GM23338 (cell line): ENCODE measurements at regions not wholly inside any gene's neighbourhood (a gene's known extent, or its start where the extent isn't known, plus 50 kb on each side); places are given as distances from the start of the nearest gene placed in this dataset.

Experiments used
- ATAC-seq: fragments of 200-7000 bp; cut with Tn5 transposase; 3 replicates; pipeline ENCODE4 v1.9.1; 2020
- DNase-seq: peaks from one replicate; pipeline ENCODE4 v3.0.0-alpha.2; 2015; ENCODE audit warnings: low spot score
- H2AFZ ChIP-seq: fragments of 200-600 bp; sonication (generic); 2 replicates; pipeline ENCODE4 v1.8.0; 2016; ENCODE audit warnings: antibody characterized with exemption, mild to moderate bottlenecking, moderate library complexity
- H3F3A ChIP-seq: fragments of 200-600 bp; sonication (generic); replicated peaks from 2 replicates; pipeline ENCODE4 v1.8.0; 2017; ENCODE audit warnings: antibody characterized with exemption, mixed run types, low read depth
- H3K27ac ChIP-seq: fragments of 200-600 bp; sonication (generic); 2 replicates; pipeline ENCODE4 v1.6.1; 2016; ENCODE audit warnings: low read depth
- H3K27me3 ChIP-seq: fragments of 200-600 bp; sonication (generic); 2 replicates; pipeline ENCODE4 v1.8.0; 2016; ENCODE audit warnings: mild to moderate bottlenecking, mixed run types, moderate library complexity; ENCODE audit not compliant: insufficient read depth
- H3K36me3 ChIP-seq: fragments of 200-600 bp; sonication (generic); 2 replicates; pipeline ENCODE4 v1.8.0; 2016; ENCODE audit warnings: mild to moderate bottlenecking; ENCODE audit not compliant: insufficient read depth
- H3K4me1 ChIP-seq: fragments of 200-600 bp; sonication (generic); 2 replicates; pipeline ENCODE4 v1.8.0; 2016; ENCODE audit warnings: mild to moderate bottlenecking, moderate library complexity; ENCODE audit not compliant: insufficient read depth
- H3K4me2 ChIP-seq: fragments of 200-600 bp; sonication (generic); 2 replicates; pipeline ENCODE4 v1.7.1; 2017; ENCODE audit warnings: mixed run types
- H3K4me3 ChIP-seq: fragments of 200-600 bp; sonication (generic); 2 replicates; pipeline ENCODE4 v1.6.1; 2016; ENCODE audit warnings: mixed run types
- H3K79me2 ChIP-seq: fragments of 200-600 bp; sonication (generic); replicated peaks from 2 replicates; pipeline ENCODE4 v1.8.0; 2017; ENCODE audit warnings: mild to moderate bottlenecking; ENCODE audit not compliant: insufficient read depth
- H3K9me2 ChIP-seq: fragments of 200-600 bp; sonication (generic); 2 replicates; pipeline ENCODE4 v1.8.0; 2017; ENCODE audit not compliant: insufficient read depth
- H4K20me1 ChIP-seq: fragments of 200-600 bp; sonication (generic); replicated peaks from 2 replicates; pipeline ENCODE4 v1.8.0; 2017; ENCODE audit warnings: mild to moderate bottlenecking; ENCODE audit not compliant: insufficient read depth
- H3K27ac Mint-ChIP-seq: 2 replicates; pipeline ENCODE4 v1.8.0; 2020; ENCODE audit warnings: inconsistent platforms, mild to moderate bottlenecking, moderate library complexity, mixed read lengths
- H3K27me3 Mint-ChIP-seq: 3 replicates; pipeline ENCODE4 v1.8.0; 2022; ENCODE audit warnings: low read depth, mild to moderate bottlenecking, moderate library complexity, mixed read lengths, inconsistent platforms; ENCODE audit not compliant: insufficient read depth, poor library complexity
- H3K36me3 Mint-ChIP-seq: 3 replicates; pipeline ENCODE4 v1.8.0; 2021; ENCODE audit warnings: low read depth, mild to moderate bottlenecking, inconsistent platforms, moderate library complexity, mixed read lengths
- H3K4me1 Mint-ChIP-seq: 3 replicates; pipeline ENCODE4 v1.8.0; 2020; ENCODE audit warnings: mild to moderate bottlenecking, inconsistent platforms, mixed read lengths
- H3K4me3 Mint-ChIP-seq: 3 replicates; pipeline ENCODE4 v1.8.0; 2021; ENCODE audit warnings: moderate library complexity, mild to moderate bottlenecking, inconsistent platforms, mixed read lengths
- H3K9me3 Mint-ChIP-seq: 3 replicates; pipeline ENCODE4 v1.8.0; 2020; ENCODE audit warnings: moderate library complexity, mild to moderate bottlenecking, inconsistent platforms, mixed read lengths
- CREB1 ChIP-seq: fragments of 250-450 bp; sonication (Bioruptor Pico); IDR thresholded peaks from 2 replicates; pipeline ENCODE4 v1.5.0; 2020; ENCODE audit warnings: low read depth, mild to moderate bottlenecking, moderate library complexity
- EZH2 ChIP-seq: fragments of 200-600 bp; sonication (generic); IDR thresholded peaks from one replicate; pipeline ENCODE4 v1.8.0; 2017; ENCODE audit warnings: antibody characterized with exemption, mild to moderate bottlenecking, low read depth; ENCODE audit not compliant: unreplicated experiment
- EZH2phosphoT487 ChIP-seq: fragments of 200-600 bp; sonication (generic); IDR thresholded peaks from one replicate; pipeline ENCODE4 v1.8.1; 2018; ENCODE audit warnings: antibody characterized with exemption; ENCODE audit not compliant: unreplicated experiment
- JUNB ChIP-seq: IDR thresholded peaks from one replicate; pipeline ENCODE4 v1.6.1; 2016; ENCODE audit warnings: antibody characterized with exemption; ENCODE audit not compliant: unreplicated experiment
- NANOG ChIP-seq: IDR thresholded peaks from 2 replicates; pipeline ENCODE4 v1.6.1; 2016; ENCODE audit warnings: antibody characterized with exemption, borderline replicate concordance
- REST ChIP-seq: IDR thresholded peaks from one replicate; pipeline ENCODE4 v1.6.1; 2018; ENCODE audit warnings: antibody characterized with exemption; ENCODE audit not compliant: unreplicated experiment
- TF ChIP-seq, protein P1 (sequence below), 2 experiments: fragments of 200-600 bp in 1 of 2; sonication (generic) in 1 of 2; conservative IDR thresholded peaks; 2 replicates each; pipeline versions ENCODE4 v1.5.1 to v1.6.1; 2016 to 2017; ENCODE audit warnings: antibody characterized with exemption in 2 of 2, low read depth in 2 of 2, mild to moderate bottlenecking in 2 of 2, moderate library complexity in 1 of 2
- TF ChIP-seq, protein P2 (sequence below): IDR thresholded peaks from 2 replicates; pipeline ENCODE4 v1.6.1; 2016; ENCODE audit warnings: antibody characterized with exemption

DNA sequence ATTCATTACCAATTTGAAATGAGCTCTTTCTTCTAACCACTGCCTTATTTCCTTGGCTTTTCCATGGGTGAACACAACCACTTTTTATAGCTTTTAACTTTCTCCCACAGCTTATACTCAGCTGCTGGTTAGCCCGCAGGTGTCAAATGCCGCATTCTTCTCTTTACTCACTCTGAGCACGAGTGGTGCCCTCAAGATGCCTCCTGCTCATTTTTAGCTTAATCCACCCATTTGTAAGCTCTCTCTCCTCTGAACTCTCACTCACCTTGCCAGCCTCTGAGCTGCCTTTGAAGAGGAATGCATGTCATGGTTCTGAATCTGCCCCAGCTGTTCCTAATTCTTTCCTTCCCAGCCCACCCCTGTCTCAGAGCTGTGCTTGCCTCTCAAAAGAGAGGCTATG is 449.4 kb upstream of the PRICKLE1 start:
- Histone ChIP-seq H4K20me1 (no peaks in the 10 kb centered on the region), H3K27me3 (no peaks in the 10 kb centered on the region), H3K4me3 (no peak overlapping the region), H3K9me2 (peaks cover 8% of the 10 kb centered on the region), H3K79me2 (no peaks in the 10 kb centered on the region), H3K27ac (no peak overlapping the region), H3F3A (no peaks in the 10 kb centered on the region), H3K36me3 (no peaks in the 10 kb centered on the region), H3K4me2 (no peak overlapping the region), H2AFZ (no peak overlapping the region), H3K4me1 (0 out of 2 replicates have a peak, but pooled peaks cover 2% of the 10 kb centered on the region)
- Mint-ChIP-seq H3K9me3 (peaks cover 2% of the 10 kb centered on the region; the same call in 1 of the 3 replicates), H3K27ac (no peak overlapping the region), H3K27me3 (no peaks in the 10 kb centered on the region), H3K36me3 (no peaks in the 10 kb centered on the region), H3K4me1 (peaks cover 3% of the 10 kb centered on the region), H3K4me3 (no peak overlapping the region)
- no peak for TF ChIP-seq EZH2
- TF ChIP-seq, protein P1, sequence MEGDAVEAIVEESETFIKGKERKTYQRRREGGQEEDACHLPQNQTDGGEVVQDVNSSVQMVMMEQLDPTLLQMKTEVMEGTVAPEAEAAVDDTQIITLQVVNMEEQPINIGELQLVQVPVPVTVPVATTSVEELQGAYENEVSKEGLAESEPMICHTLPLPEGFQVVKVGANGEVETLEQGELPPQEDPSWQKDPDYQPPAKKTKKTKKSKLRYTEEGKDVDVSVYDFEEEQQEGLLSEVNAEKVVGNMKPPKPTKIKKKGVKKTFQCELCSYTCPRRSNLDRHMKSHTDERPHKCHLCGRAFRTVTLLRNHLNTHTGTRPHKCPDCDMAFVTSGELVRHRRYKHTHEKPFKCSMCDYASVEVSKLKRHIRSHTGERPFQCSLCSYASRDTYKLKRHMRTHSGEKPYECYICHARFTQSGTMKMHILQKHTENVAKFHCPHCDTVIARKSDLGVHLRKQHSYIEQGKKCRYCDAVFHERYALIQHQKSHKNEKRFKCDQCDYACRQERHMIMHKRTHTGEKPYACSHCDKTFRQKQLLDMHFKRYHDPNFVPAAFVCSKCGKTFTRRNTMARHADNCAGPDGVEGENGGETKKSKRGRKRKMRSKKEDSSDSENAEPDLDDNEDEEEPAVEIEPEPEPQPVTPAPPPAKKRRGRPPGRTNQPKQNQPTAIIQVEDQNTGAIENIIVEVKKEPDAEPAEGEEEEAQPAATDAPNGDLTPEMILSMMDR (conservative IDR thresholded peaks at IDR 0.05; ENCODE audit: low read depth in 2 of 2) = no peak
- no peak for TF ChIP-seq CREB1 (CRISPR knock-in tag)
- no peak for TF ChIP-seq NANOG
- no peak for TF ChIP-seq REST
- TF ChIP-seq JUNB = no peak
- DNase-seq (no peak), ATAC-seq (no peak; the same call in 2 of the 3 replicates)

DNA sequence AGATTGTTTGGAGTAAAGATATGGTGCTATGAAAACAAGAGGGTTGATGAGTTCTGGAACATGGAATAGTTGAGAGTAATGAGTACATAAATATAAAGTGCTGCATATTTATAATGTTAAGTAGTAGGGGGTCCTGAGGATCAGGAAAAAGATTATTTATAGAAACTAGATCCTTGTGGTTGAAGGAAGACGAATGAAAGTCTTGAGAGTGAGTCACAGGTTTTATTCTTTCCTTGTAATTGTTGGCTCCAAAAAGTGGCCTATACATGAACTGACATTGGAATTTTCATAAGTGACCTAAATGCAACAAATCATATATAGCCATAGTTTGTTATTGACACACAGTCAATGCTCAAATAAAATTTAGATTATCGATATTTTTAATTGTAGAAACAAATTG is 440.4 kb upstream of the PRICKLE1 start:
- peaks cover 21% of the 10 kb centered on the region; the same call in 2 of the 3 replicates for H3K9me3 Mint-ChIP-seq
- no peak overlapping the region for H3K27ac Mint-ChIP-seq
- Histone ChIP-seq H3K79me2 (no peaks in the 10 kb centered on the region), H3K27me3 (no peaks in the 10 kb centered on the region), H3K9me2 (peaks cover 15% of the 10 kb centered on the region), H2AFZ (no peak overlapping the region), H4K20me1 (no peaks in the 10 kb centered on the region), H3F3A (no peaks in the 10 kb centered on the region), H3K27ac (no peak overlapping the region), H3K4me2 (no peak overlapping the region), H3K4me1 (no peaks in the 10 kb centered on the region), H3K36me3 (no peaks in the 10 kb centered on the region), H3K4me3 (no peak overlapping the region)
- H3K27me3 Mint-ChIP-seq = peaks cover 2% of the 10 kb centered on the region
- ATAC-seq (no peak), DNase-seq (no peak)
- H3K4me3 Mint-ChIP-seq = no peak overlapping the region
- H3K4me1 Mint-ChIP-seq = no peaks in the 10 kb centered on the region
- H3K36me3 Mint-ChIP-seq = no peaks in the 10 kb centered on the region
- TF ChIP-seq, protein P2, sequence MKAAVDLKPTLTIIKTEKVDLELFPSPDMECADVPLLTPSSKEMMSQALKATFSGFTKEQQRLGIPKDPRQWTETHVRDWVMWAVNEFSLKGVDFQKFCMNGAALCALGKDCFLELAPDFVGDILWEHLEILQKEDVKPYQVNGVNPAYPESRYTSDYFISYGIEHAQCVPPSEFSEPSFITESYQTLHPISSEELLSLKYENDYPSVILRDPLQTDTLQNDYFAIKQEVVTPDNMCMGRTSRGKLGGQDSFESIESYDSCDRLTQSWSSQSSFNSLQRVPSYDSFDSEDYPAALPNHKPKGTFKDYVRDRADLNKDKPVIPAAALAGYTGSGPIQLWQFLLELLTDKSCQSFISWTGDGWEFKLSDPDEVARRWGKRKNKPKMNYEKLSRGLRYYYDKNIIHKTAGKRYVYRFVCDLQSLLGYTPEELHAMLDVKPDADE = no peak
- TF ChIP-seq, protein P1 (conservative IDR thresholded peaks at IDR 0.05; ENCODE audit: low read depth in 2 of 2) = no peak
- TF ChIP-seq EZH2phosphoT487 (no peak), JUNB (no peak)
